SK-N-SH (cell line): ENCODE measurements at regions not wholly inside any gene's neighbourhood (a gene's known extent, or its start where the extent isn't known, plus 50 kb on each side); places are given as distances from the start of the nearest gene placed in this dataset.

Experiments used
- MAX ChIP-seq: IDR thresholded peaks from 2 replicates; pipeline ENCODE4 v1.4.0; 2012; ENCODE audit warnings: low read depth
- PBX3 ChIP-seq: IDR thresholded peaks from 2 replicates; pipeline ENCODE4; 2012
- SIN3A ChIP-seq: IDR thresholded peaks from 2 replicates; pipeline ENCODE4 v1.6.1; 2012; ENCODE audit warnings: low read depth, mild to moderate bottlenecking, low read length, moderate library complexity, borderline replicate concordance

- TF ChIP-seq SIN3A: no peak
- no peak for TF ChIP-seq MAX
- no peak for TF ChIP-seq PBX3
These were observed 133.9 kb upstream of the ARL4C start for GRCh38 chr2:234630801-234631261.
